ENCODE measurements at regions not wholly inside any gene's neighbourhood (a gene's known extent, or its start where the extent isn't known, plus 50 kb on each side); places are given as distances from the start of the nearest gene placed in this dataset.
"Not testable (repeated sequence)": the region's sequence is repeated elsewhere in the genome, so short reads cannot be mapped to it uniquely, and the experiment has no call there.

DNA sequence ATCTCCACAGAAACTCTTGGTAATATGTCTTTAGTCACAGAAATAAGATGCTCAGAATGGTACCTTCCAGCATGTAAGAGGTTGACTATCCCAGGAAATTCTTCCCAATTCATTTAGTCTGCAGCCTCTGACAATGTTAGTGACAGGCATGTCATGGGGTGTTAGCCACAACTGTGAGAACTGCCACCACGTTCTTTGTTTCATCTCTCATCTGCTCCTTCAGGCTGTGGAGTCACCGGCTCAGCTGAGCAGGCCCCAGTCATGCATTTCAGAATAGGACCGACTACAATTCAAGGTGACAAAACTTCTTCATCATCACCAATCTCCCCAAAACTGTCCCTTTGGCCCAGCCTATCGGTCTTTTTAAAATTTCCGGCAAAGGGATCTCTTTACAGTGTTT is 167.5 kb downstream of the AKAIN1 start:
- TF ChIP-seq, protein P1, sequence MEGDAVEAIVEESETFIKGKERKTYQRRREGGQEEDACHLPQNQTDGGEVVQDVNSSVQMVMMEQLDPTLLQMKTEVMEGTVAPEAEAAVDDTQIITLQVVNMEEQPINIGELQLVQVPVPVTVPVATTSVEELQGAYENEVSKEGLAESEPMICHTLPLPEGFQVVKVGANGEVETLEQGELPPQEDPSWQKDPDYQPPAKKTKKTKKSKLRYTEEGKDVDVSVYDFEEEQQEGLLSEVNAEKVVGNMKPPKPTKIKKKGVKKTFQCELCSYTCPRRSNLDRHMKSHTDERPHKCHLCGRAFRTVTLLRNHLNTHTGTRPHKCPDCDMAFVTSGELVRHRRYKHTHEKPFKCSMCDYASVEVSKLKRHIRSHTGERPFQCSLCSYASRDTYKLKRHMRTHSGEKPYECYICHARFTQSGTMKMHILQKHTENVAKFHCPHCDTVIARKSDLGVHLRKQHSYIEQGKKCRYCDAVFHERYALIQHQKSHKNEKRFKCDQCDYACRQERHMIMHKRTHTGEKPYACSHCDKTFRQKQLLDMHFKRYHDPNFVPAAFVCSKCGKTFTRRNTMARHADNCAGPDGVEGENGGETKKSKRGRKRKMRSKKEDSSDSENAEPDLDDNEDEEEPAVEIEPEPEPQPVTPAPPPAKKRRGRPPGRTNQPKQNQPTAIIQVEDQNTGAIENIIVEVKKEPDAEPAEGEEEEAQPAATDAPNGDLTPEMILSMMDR (IDR thresholded peaks at IDR 0.05; ENCODE audit: low read depth, low read length): no peak
- H3K4me3 ChIP-seq (replicated peaks in 1 of 2; ENCODE audit: low read depth in 2 of 2, low read length in 2 of 2): no peak overlapping the region
- DNase-seq (ENCODE audit: low read depth in 2 of 2): no peak

- no peak overlapping the region for H3K4me3 ChIP-seq (replicated peaks in 1 of 2; ENCODE audit: low read depth in 2 of 2, low read length in 2 of 2)
- TF ChIP-seq, protein P1 (IDR thresholded peaks at IDR 0.05; ENCODE audit: low read depth, low read length): no peak
- DNase-seq (ENCODE audit: low read depth in 2 of 2): no peak
These were observed 172.3 kb downstream of the AKAIN1 start for GRCh38 chr18:5024741-5025140.

DNA sequence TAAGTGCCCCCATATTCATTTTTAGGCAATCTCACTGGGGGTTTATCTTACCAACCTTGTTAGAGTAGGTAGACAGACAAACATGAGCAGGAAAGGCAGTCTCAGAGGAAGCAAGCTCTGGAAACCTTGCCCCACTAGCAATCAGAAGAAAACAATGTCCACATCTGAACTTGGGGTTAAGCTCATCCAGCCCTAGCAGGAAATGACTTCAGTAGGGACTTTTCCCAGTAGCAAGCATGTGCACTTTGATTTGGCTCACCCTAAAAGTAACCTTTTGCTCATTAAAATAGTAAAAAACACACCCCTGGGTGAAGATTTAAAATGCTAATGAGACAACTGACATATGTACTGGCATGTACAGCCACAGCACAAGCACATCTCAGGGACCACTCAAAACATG is 175.5 kb downstream of the AKAIN1 start:
- TF ChIP-seq, protein P1 (IDR thresholded peaks at IDR 0.05; ENCODE audit: low read depth, low read length): no peak
- no peak overlapping the region for H3K4me3 ChIP-seq (replicated peaks in 1 of 2; ENCODE audit: low read depth in 2 of 2, low read length in 2 of 2)
- DNase-seq (ENCODE audit: low read depth in 2 of 2): no peak

- no peak for DNase-seq (ENCODE audit: low read depth in 2 of 2)
- TF ChIP-seq, protein P1 (IDR thresholded peaks at IDR 0.05; ENCODE audit: low read depth, low read length): no peak
- no peak overlapping the region for H3K4me3 ChIP-seq (replicated peaks in 1 of 2; ENCODE audit: low read depth in 2 of 2, low read length in 2 of 2)
These were observed 181.8 kb downstream of the AKAIN1 start for GRCh38 chr18:5015213-5015612.

DNA sequence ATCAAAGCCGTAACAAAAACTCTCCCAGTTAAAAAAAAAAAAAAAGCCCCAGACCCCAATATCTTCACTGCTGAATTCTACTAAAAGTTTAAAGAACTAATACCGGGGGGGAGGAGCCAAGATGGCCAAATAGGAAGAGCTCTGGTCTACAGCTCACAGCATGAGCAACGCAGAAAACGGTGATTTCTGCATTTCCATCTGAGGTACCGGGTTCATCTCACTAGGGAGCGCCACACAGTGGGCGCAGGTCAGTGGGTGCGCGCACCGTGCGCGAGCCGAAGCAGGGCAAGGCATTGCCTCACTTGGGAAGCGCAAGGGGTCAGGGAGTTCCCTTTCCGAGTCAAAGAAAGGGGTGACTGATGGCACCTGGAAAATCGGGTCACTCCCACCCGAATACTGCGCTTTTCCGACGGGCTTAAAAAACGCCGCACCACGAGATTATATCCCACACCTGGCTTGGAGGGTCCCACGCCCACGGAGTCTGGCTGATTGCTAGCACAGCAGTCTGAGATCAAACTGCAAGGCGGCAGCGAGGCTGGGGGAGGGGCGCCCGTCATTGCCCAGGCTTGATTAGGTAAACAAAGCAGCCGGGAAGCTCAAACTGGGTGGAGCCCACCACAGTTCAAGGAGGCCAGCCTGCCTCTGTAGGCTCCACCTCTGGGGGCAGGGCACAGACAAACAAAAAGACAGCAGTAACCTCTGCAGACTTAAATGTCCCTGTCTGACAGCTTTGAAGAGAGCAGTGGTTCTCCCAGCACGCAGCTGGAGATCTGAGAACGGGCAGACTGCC is 192.8 kb downstream of the AKAIN1 start:
- DNase-seq (ENCODE audit: low read depth in 2 of 2); H3K4me3 ChIP-seq (replicated peaks in 1 of 2; ENCODE audit: low read depth in 2 of 2, low read length in 2 of 2): not testable (repeated sequence)

DNA sequence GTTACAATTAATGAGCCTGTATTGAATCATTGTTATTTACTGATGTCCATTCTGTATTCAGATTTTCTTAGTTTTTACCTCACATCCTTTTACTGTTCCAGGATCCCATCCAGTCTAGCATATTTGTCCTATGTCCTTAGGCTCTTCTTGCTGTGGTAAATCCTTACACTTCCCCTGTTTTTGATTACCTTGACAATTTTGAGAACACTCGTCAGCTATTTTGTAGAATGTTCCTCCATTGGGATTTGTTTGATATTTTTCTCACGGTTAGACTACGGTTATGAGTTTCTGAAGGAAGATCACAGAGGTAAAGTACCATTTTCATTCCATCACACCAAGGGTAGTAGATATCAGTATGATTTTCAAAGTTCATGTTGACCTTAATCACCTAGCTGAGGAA is 202.3 kb downstream of the AKAIN1 start:
- DNase-seq (ENCODE audit: low read depth in 2 of 2): no peak
- TF ChIP-seq, protein P1 (IDR thresholded peaks at IDR 0.05; ENCODE audit: low read depth, low read length): no peak
- H3K4me3 ChIP-seq (replicated peaks in 1 of 2; ENCODE audit: low read depth in 2 of 2, low read length in 2 of 2): no peak overlapping the region

- TF ChIP-seq, protein P1 (IDR thresholded peaks at IDR 0.05; ENCODE audit: low read depth, low read length): no peak
- DNase-seq (ENCODE audit: low read depth in 2 of 2): no peak
- no peak overlapping the region for H3K4me3 ChIP-seq (replicated peaks in 1 of 2; ENCODE audit: low read depth in 2 of 2, low read length in 2 of 2)
These were observed 209.3 kb downstream of the AKAIN1 start for GRCh38 chr18:4987452-4988405.

All from cardiac fibroblast (primary cell).